Stimulated activated CD8-positive, alpha-beta memory T cell treated with anti-CD3 and anti-CD28 coated beads, Interleukin-15, amount 100 ng/mL, for 48 hours (primary cell): ENCODE measurements at regions not wholly inside any gene's neighbourhood (a gene's known extent, or its start where the extent isn't known, plus 50 kb on each side); places are given as distances from the start of the nearest gene placed in this dataset.

ENCODE experiments used
- DNase-seq, 2 donors: peaks; one replicate each; pipeline ENCODE4 v3.0.0-alpha.2; 2020; ENCODE audit warnings: low read depth in 2 of 2

DNA sequence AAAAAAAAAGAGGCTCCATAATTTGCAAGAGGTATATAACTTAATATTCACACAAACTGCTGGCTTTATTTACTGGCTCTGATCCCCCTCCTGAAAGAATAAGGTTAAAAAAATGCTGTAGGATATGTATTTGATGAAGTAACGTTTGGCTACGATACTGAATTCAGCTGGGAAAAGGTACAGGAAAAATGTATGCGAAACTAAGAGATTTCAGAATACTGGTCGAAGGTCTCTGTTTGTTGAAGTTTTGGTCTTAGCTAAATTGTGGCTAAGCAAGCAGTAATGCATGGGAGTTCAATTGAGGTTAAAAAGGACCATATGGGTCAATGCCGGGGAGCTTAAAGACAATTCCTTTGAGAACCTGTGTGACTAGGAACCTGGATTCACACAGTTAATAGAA, 355.5 kb upstream of the NCAM2 start:
- DNase-seq, result no peak

DNA sequence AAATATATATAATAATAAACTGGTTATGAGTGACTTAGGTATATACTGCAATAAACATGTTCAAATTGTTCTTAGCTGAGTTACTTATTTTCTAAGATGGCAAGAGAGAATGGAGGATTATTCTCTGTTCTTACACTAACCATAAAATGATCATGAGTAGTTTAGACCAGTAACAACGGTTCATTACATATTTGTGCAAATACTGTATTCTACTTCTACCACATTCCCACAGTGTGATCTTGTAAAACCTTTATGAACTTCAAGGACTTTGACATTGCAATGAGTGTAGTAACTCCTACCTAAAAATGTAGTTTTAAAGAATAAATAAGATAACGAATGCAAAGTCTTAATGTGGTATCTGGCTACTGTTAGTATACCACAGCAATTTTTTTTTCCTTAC, 353.7 kb upstream of the NCAM2 start:
- DNase-seq, result no peak

GRCh38 chr21:20645344-20645743, 352.9 kb upstream of the NCAM2 start:
- DNase-seq, result no peak

GRCh38 chr21:20646431-20647165, 351.6 kb upstream of the NCAM2 start:
- no peak for DNase-seq

GRCh38 chr21:20647607-20648006, 350.6 kb upstream of the NCAM2 start:
- no peak for DNase-seq

- DNase-seq, result no peak
Observed at GRCh38 chr21:20649231-20649630, 349.0 kb upstream of the NCAM2 start.

- DNase-seq, result no peak
Observed at GRCh38 chr21:20652846-20653245, 345.4 kb upstream of the NCAM2 start.

- no peak for DNase-seq
Observed at GRCh38 chr21:20661246-20661645, 337.0 kb upstream of the NCAM2 start.

DNA sequence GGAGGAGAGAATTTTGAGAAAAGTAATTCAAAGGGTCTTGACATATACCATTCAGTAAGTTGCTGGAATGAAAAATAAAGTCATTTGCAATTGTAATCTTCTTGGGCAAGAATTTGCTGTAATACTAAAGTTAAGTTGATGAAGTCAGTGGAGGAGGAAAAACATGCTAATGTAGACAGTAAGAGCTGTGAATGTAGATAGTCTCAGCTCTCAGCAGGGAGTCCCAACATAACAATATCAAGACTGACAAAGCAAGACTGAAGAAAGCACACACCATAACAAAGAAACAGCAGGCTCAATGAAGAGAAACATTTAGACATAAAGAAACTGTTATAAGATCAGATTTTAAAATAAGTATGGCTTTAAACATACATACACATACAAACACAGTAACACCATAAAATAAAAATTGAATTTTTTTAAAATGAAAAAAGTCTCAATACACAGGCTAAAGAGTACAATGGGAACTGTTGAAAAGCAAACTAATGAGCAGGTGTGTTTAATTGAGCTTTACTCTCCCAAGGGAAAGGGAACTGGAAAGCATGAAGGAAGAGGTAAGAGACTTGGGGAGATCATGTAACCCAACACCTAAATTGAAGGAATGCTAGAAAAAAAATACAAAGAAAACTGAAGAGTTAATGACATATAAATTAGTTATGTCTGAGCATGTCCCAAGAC, 336.3 kb upstream of the NCAM2 start:
- no peak for DNase-seq

DNA sequence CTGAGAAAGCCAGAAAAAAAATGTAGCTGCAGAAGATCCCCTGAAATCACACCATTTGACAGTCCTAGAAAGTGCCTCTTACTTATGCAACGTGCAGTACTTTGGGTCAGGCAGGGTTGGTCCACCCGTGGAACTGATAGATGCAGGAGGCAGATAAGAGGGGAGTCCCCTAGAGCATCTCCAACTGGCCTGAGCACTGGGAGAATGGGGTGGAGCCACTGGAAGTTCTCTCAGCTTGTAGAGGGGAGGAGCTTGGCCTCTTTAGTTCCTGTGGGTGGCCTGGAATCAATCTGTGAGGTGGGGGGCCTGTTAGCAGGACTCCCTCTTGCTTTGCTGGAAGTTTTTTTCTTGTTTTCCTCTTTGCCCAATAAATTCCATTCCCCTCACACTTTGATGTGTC, 335.7 kb upstream of the NCAM2 start:
- no peak for DNase-seq

DNA sequence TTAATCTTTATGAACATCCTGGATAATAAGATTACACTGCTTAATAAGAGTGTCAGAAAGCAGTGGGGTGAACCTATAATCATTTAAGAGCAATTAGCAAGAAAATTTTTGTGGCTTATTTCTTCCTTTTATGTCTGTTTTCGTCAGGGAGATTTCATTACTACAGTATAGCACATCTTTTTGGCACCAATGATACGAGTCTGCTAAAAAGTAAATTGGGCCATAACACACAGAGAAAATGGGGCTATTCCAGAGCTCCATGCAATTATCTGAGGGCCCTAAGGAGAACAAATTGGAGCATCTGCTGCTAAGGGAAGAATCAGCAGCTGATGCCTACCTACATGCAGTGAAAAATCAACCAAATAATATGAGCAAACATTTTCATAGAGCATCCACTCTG, 330.3 kb upstream of the NCAM2 start:
- DNase-seq, result no peak

GRCh38 chr21:20685475-20685874, 312.7 kb upstream of the NCAM2 start:
- no peak for DNase-seq

- no peak for DNase-seq
Observed at GRCh38 chr21:20698585-20698984, 299.6 kb upstream of the NCAM2 start.

DNA sequence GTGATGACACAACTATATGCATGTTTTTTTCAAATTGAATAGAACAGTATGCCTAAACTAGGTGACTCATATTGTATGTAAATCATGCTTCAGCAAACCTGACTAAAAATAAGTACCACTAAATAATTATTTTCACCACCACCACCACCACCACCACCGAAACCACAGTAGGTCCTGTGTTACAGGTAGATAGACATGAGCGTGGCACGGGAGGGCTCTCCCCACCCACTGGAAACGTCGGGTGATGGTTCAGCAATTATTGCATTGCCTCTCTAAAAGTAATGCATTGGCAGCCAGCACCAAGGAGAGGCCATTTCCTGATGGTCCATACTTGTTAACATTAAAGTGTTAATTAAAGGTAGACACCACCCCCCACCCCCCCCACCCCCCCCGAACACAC, 297.0 kb upstream of the NCAM2 start:
- DNase-seq, result no peak

GRCh38 chr21:20703112-20703767, 295.0 kb upstream of the NCAM2 start:
- no peak for DNase-seq

DNA sequence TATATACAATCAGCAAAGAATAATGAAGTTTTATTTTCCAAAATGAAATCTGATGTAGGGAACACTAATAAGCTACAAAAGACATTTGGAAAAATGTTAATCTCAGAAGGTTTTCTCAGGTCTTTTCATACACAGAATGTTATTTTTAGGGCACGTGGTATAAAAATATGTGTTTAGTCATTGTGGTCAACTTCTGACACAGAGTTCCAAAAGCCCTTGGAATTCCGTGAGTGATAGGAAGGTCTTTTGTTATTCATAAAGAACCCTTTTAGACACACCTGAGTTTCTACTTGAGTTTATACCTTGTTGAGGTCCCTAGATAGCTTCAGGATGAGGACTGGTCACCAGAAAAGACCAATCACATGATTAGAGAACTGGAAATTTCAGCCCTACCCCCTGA, 277.6 kb upstream of the NCAM2 start:
- no peak for DNase-seq

GRCh38 chr21:20721151-20721550, 277.1 kb upstream of the NCAM2 start:
- no peak for DNase-seq

- no peak for DNase-seq
Observed at GRCh38 chr21:20728691-20729090, 269.5 kb upstream of the NCAM2 start.

DNA sequence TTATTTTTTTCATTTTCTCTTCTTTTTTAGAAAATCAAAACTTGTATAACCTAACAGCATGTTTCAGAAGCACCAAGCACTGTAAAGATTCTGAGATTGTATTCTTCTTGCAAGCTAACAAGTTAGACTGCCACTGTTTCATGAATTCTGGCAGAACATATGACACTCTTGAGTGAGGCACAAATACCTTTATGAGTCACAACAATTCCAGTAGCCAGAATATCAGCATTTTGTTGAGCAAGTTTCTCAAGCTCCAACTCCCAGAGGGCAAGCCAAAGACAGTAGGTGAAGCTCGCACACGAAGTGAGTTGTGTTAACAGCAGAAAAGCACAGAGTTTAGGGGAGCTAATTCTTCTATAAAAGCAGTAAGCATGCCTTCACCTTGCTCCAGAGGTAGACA, 268.8 kb upstream of the NCAM2 start:
- no peak for DNase-seq

DNA sequence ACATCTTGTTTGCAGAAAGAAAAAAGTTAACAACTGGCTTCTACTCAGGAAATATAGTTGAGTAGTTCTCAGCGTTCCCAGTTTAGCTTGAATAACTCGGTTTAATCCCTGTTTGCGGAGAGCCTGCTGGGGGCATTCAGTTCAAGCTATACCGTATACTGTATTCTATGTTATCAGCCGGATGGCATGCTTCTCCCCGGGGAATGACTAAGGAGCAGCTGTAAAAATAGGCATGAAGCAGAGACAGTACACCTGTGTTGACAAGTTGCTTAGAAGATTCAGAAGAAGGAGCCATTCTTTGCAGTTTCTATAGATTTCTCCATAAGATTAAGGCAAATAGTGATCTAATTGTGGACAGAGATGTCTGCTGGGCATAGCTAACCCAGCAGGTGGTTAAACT, 267.8 kb upstream of the NCAM2 start:
- no peak for DNase-seq

- no peak for DNase-seq
Observed at GRCh38 chr21:20735257-20735656, 263.0 kb upstream of the NCAM2 start.

DNA sequence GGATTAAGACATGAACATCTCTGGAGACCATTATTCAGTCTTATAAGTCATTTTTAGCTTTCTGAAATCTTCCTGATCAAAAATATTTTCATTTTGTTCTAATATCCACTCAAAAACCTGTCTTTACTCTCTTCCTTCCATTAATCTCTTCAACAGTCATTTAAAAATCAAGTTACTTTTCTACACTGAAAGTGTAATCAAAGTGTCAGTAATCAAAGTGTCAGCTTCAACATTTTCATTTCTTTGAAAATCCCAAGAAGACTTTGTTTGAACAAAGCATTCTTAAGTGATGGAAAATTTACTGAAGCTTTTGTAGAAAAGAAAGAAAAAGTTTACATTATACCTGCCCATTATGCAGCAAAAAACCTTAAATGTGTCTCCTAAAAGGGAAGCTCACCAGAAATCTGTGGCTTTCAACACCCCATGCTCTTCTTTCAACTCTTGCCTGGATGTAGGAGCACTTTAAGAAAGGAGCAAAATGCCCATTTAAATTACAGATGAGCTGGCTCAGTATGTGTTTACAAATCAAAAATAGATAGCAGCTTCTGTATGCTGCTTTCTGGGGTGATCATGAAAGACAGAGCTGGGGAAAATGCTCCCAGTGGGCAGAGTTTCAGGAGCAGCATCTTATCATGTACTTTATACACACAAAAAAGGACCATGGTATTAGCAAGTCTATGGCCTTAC, 260.8 kb upstream of the NCAM2 start:
- DNase-seq, result no peak

GRCh38 chr21:20739421-20739820, 258.8 kb upstream of the NCAM2 start:
- no peak for DNase-seq
